H1 (cell line): ENCODE measurements at regions not wholly inside any gene's neighbourhood (a gene's known extent, or its start where the extent isn't known, plus 50 kb on each side); places are given as distances from the start of the nearest gene placed in this dataset.

Experiments
- CTCF ChIA-PET: fragments of 300-600 bp; sonication (Branson Sonifier 250); formaldehyde crosslinking; loops from one replicate; lab custom pipeline; 2021; ENCODE audit not compliant: partially characterized antibody; lab: Charles Lee
- POLR2A ChIA-PET: fragments of 300-600 bp; sonication (Branson Sonifier 250); formaldehyde crosslinking; loops from one replicate; lab custom pipeline; 2021; ENCODE audit warnings: inconsistent platforms; ENCODE audit not compliant: partially characterized antibody; lab: Charles Lee
- DNase-seq, 2 experiments: peaks; one replicate each; pipeline versions ENCODE4 v3.0.0 to v3.0.0-alpha.2; 2010 to 2022; ENCODE audit warnings: low spot score in 2 of 2, low read depth in 1 of 2, mixed read lengths in 1 of 2
- FAIRE-seq: peaks from 2 replicates; lab custom pipeline; 2011; peaks lifted over from hg19 to GRCh38; lab: Jason Lieb, UNC
- H2AFZ ChIP-seq: 2 replicates; pipeline ENCODE4 v1.8.1; 2012; ENCODE audit warnings: low read length, inconsistent platforms
- H2AK5ac ChIP-seq: 2 replicates; pipeline ENCODE4 v1.6.1; 2013; ENCODE audit warnings: low read depth, low read length
- H2BK120ac ChIP-seq: replicated peaks from 2 replicates; pipeline ENCODE3; 2013; ENCODE audit warnings: low read depth, low read length, inconsistent platforms
- H2BK12ac ChIP-seq: 2 replicates; pipeline ENCODE4 v1.6.1; 2013; ENCODE audit warnings: low read depth, low read length
- H2BK15ac ChIP-seq: 2 replicates; pipeline ENCODE4 v1.6.1; 2013; ENCODE audit warnings: low read length
- H2BK20ac ChIP-seq: 2 replicates; pipeline ENCODE4 v1.6.1; 2013; ENCODE audit warnings: low read length
- H2BK5ac ChIP-seq: 2 replicates; pipeline ENCODE4 v1.6.1; 2013; ENCODE audit warnings: low read depth, low read length
- H3K14ac ChIP-seq: 2 replicates; pipeline ENCODE4 v1.6.1; 2013; ENCODE audit warnings: inconsistent platforms; ENCODE audit not compliant: insufficient read length
- H3K18ac ChIP-seq: 2 replicates; pipeline ENCODE4 v1.6.1; 2013; ENCODE audit warnings: low read length; ENCODE audit errors: extremely low read depth
- H3K23ac ChIP-seq: 2 replicates; pipeline ENCODE4 v1.6.1; 2013; ENCODE audit warnings: inconsistent platforms; ENCODE audit not compliant: insufficient read length
- H3K23me2 ChIP-seq: 2 replicates; pipeline ENCODE4 v1.6.1; 2013; ENCODE audit warnings: low read depth, low read length
- H3K27ac ChIP-seq: 2 replicates; pipeline ENCODE4 v1.6.1; 2011; ENCODE audit warnings: low read depth, low read length, inconsistent platforms
- H3K27me3 ChIP-seq, 4 experiments: replicated peaks in 1 of 4; 1 replicate in 1 of 4; 2 replicates in 3 of 4; pipeline versions ENCODE4 v1.6.1 to v1.8.1; 2011 to 2013; ENCODE audit warnings: low read length in 3 of 4, mild to moderate bottlenecking in 3 of 4, inconsistent platforms in 2 of 4, mixed read lengths in 2 of 4, moderate library complexity in 1 of 4; ENCODE audit not compliant: control insufficient read depth in 3 of 4, insufficient read depth in 3 of 4; ENCODE audit errors: extremely low read depth in 1 of 4
- H3K36me3 ChIP-seq, 4 experiments: 2 replicates each; pipeline versions ENCODE4 v1.6.1 to v1.8.1; 2011 to 2013; ENCODE audit warnings: mild to moderate bottlenecking in 4 of 4, low read length in 3 of 4, moderate library complexity in 2 of 4, control low read depth in 1 of 4, inconsistent platforms in 1 of 4; ENCODE audit not compliant: insufficient read depth in 4 of 4, control insufficient read depth in 2 of 4
- H3K4ac ChIP-seq: replicated peaks from 2 replicates; pipeline ENCODE3; 2013; ENCODE audit warnings: low read length, low read depth, mixed read lengths, inconsistent platforms; ENCODE audit not compliant: insufficient read length
- H3K4me1 ChIP-seq, 4 experiments: replicated peaks in 1 of 4; 1 replicate in 1 of 4; 2 replicates in 3 of 4; pipeline versions ENCODE4 v1.6.1 to v1.8.1; 2011 to 2013; ENCODE audit warnings: low read length in 3 of 4, inconsistent platforms in 2 of 4, mixed read lengths in 1 of 4; ENCODE audit not compliant: insufficient read depth in 4 of 4, control insufficient read depth in 3 of 4
- H3K4me2 ChIP-seq, 2 experiments: 2 replicates each; pipeline versions ENCODE4 v1.6.1 to v1.8.1; 2011 to 2013; ENCODE audit warnings: low read depth in 2 of 2, low read length in 2 of 2, control low read depth in 1 of 2, inconsistent platforms in 1 of 2, mild to moderate bottlenecking in 1 of 2; ENCODE audit not compliant: insufficient read depth in 1 of 2
- H3K4me3 ChIP-seq, 4 experiments: fragments of 200-600, 300-600 bp in 1 of 4; sonication (generic), shearing (Covaris generic), sonication (Bioruptor Twin) in 1 of 4; 2 replicates each; pipeline versions ENCODE4 v1.5.1 to v1.8.1; 2011 to 2016; ENCODE audit warnings: low read length in 4 of 4, low read depth in 3 of 4, control low read depth in 2 of 4, inconsistent platforms in 2 of 4, mild to moderate bottlenecking in 2 of 4, mixed read lengths in 1 of 4, moderate library complexity in 1 of 4; ENCODE audit not compliant: insufficient read depth in 2 of 4; ENCODE audit errors: extremely low read depth in 1 of 4
- H3K56ac ChIP-seq: replicated peaks from 2 replicates; pipeline ENCODE3; 2013; ENCODE audit warnings: low read depth, mild to moderate bottlenecking, mixed read lengths, low read length, inconsistent platforms; ENCODE audit not compliant: insufficient read length
- H3K79me1 ChIP-seq: 2 replicates; pipeline ENCODE4 v1.6.1; 2013; ENCODE audit warnings: low read depth, low read length, control low read depth
- H3K79me2 ChIP-seq, 2 experiments: 2 replicates each; pipeline versions ENCODE4 v1.6.1 to v1.8.1; 2012 to 2013; ENCODE audit warnings: low read length in 2 of 2, mild to moderate bottlenecking in 2 of 2, inconsistent platforms in 1 of 2; ENCODE audit not compliant: insufficient read depth in 2 of 2, control insufficient read depth in 1 of 2
- H3K9ac ChIP-seq, 4 experiments: replicated peaks in 1 of 4; 1 replicate in 1 of 4; 2 replicates in 3 of 4; pipeline versions ENCODE4 v1.6.1 to v1.8.1; 2011 to 2013; ENCODE audit warnings: low read depth in 3 of 4, low read length in 3 of 4, control low read depth in 2 of 4, mild to moderate bottlenecking in 2 of 4, moderate library complexity in 2 of 4, inconsistent platforms in 1 of 4; ENCODE audit errors: extremely low read depth in 1 of 4
- H3K9me3 ChIP-seq, 2 experiments: 2 replicates each; pipeline versions ENCODE4 v1.6.1 to v1.8.1; 2012 to 2013; ENCODE audit warnings: mild to moderate bottlenecking in 2 of 2, moderate library complexity in 2 of 2, control low read depth in 1 of 2, inconsistent platforms in 1 of 2, low read depth in 1 of 2, low read length in 1 of 2, mixed read lengths in 1 of 2; ENCODE audit not compliant: insufficient read depth in 2 of 2
- H4K20me1 ChIP-seq, 2 experiments: replicated peaks in 1 of 2; 2 replicates each; pipeline versions ENCODE3 to v1.8.1; 2011 to 2013; ENCODE audit warnings: inconsistent platforms in 2 of 2, low read length in 2 of 2, mild to moderate bottlenecking in 1 of 2; ENCODE audit not compliant: insufficient read depth in 2 of 2, control insufficient read depth in 1 of 2
- H4K5ac ChIP-seq: 2 replicates; pipeline ENCODE4 v1.6.1; 2013; ENCODE audit warnings: low read length, low read depth, mixed read lengths, inconsistent platforms; ENCODE audit not compliant: insufficient read length
- H4K8ac ChIP-seq: 2 replicates; pipeline ENCODE4 v1.8.0; 2013; ENCODE audit warnings: mild to moderate bottlenecking, moderate library complexity, low read length, inconsistent platforms; ENCODE audit not compliant: insufficient read depth; ENCODE audit errors: extremely low read depth
- H4K91ac ChIP-seq: replicated peaks from 2 replicates; pipeline ENCODE3; 2013; ENCODE audit warnings: low read length, mixed read lengths, inconsistent platforms; ENCODE audit not compliant: insufficient read length
- CHD2 ChIP-seq: IDR thresholded peaks from 2 replicates; pipeline ENCODE4 v1.6.1; 2012; ENCODE audit warnings: low read length, improper control_type of control experiment
- E2F6 ChIP-seq: IDR thresholded peaks from 2 replicates; pipeline ENCODE4 v1.6.1; 2012; ENCODE audit warnings: inconsistent platforms
- NANOG ChIP-seq: IDR thresholded peaks from 2 replicates; pipeline ENCODE4 v1.6.1; 2011; ENCODE audit warnings: low read length, low read depth, mild to moderate bottlenecking, inconsistent platforms; ENCODE audit not compliant: insufficient read depth, poor library complexity, severe bottlenecking
- POLR2AphosphoS5 ChIP-seq: IDR thresholded peaks from 2 replicates; pipeline ENCODE4 v1.6.1; 2011; ENCODE audit warnings: low read depth, low read length
- WGBS, 2 experiments: shearing (Covaris generic) in 1 of 2; methylation state at CpG; one replicate each; pipeline versions ENCODE4 v1.1.6 to v1.1.7; 2013 to 2015; ENCODE audit warnings: low lambda C conversion rate in 2 of 2, mixed read lengths in 2 of 2, inconsistent platforms in 1 of 2, low coverage in 1 of 2, missing lambda C conversion rate in 1 of 2; ENCODE audit not compliant: insufficient replicate concordance in 2 of 2, insufficient coverage in 1 of 2, insufficient read length in 1 of 2; ENCODE audit errors: extremely low coverage in 1 of 2, missing lambda C conversion rate in 1 of 2; 5-methylcytosine and 5-hydroxymethylcytosine counted together

GRCh38 chr9:108093773-108094675 lies 604.5 kb upstream of the KLF4 start:
- Histone ChIP-seq H3K14ac (no peak overlapping the region), H3K27me3 (no peaks in the 10 kb centered on the region), H3K23ac (no peak overlapping the region), H3K27ac (no peak overlapping the region), H3K23me2 (no peaks in the 10 kb centered on the region), H3K79me1 (no peaks in the 10 kb centered on the region), H4K91ac (no peak overlapping the region), H3K4me2 (no peak overlapping the region), H4K5ac (no peak overlapping the region), H2AK5ac (peak overlapping the region; percentile 76; the same call in 1 of the 2 replicates), H2BK12ac (peak overlapping the region; percentile 30; the same call in 1 of the 2 replicates), H3K79me2 (no peaks in the 10 kb centered on the region), H3K4me1 (peaks cover 0 to 9% (median 4%) of the 10 kb centered on the region in 4 experiments; a peak in 5 of 7 replicates), H3K4me3 (no peak overlapping the region), H3K9ac (no peak overlapping the region), H4K8ac (no peak overlapping the region), H4K20me1 (no peaks in the 10 kb centered on the region), H3K36me3 (0 out of 8 replicates have a peak, but pooled peaks cover 0 to 2% (median 0%) of the 10 kb centered on the region in 4 experiments), H2BK120ac (peak overlapping the region; percentile 38), H3K18ac (no peak overlapping the region; the same call in 1 of the 2 replicates), H2BK5ac (no peak overlapping the region), H3K9me3 (peaks cover 5 to 6% of the 10 kb centered on the region in 2 experiments; a peak in 2 of 4 replicates), H2BK20ac (no peak overlapping the region), H3K4ac (no peak overlapping the region), H2AFZ (no peak overlapping the region), H2BK15ac (no peak overlapping the region), H3K56ac (no peak overlapping the region)
- FAIRE-seq (no peak), DNase-seq (no peak)
- CTCF ChIA-PET = interaction anchor here (0.9 to 1.5 kb wide), 3 partner anchors 9 to 174 kb away, joined by 3 to 5 read pairs (median 3); no protein-coding TSS in a partner anchor
- 87% methylated on average over 1 of the region's 1 CpG; no CpG with 5 or more reads in 1 of the 2 experiments for WGBS, 2 experiments
- POLR2A ChIA-PET = no interaction called here
- TF ChIP-seq CHD2 = no peak
- no peak for TF ChIP-seq POLR2AphosphoS5
- no peak for TF ChIP-seq NANOG
- no peak for TF ChIP-seq E2F6
